BJ (cell line): ENCODE measurements at regions not wholly inside any gene's neighbourhood (a gene's known extent, or its start where the extent isn't known, plus 50 kb on each side); places are given as distances from the start of the nearest gene placed in this dataset.

Experiments used
- CTCF ChIA-PET: fragments of 350-600 bp; formaldehyde crosslinking; extraction: SDS; loops from one replicate; lab custom pipeline; 2021; ENCODE audit warnings: antibody characterized with exemption, inconsistent platforms; lab: Yijun Ruan, JAX
- POLR2A ChIA-PET: fragments of 300-600 bp; sonication (Branson Sonifier 250); formaldehyde crosslinking; extraction: SDS; loops from one replicate; lab custom pipeline; 2021; ENCODE audit warnings: antibody characterized with exemption; lab: Charles Lee
- DNase-seq: peaks from one replicate; pipeline ENCODE4 v3.0.0-alpha.2; 2011; ENCODE audit warnings: low read depth
- H3K27me3 ChIP-seq: 2 replicates; pipeline ENCODE4 v1.6.0; 2011; ENCODE audit warnings: low read length; ENCODE audit not compliant: control insufficient read depth, insufficient read depth
- H3K36me3 ChIP-seq: 2 replicates; pipeline ENCODE4 v1.5.1; 2011; ENCODE audit warnings: low read length; ENCODE audit not compliant: control insufficient read depth, insufficient read depth
- H3K4me3 ChIP-seq: 2 replicates; pipeline ENCODE4 v1.5.1; 2011; ENCODE audit warnings: low read depth, mild to moderate bottlenecking, control low read depth, low read length
- CTCF ChIP-seq: IDR thresholded peaks from 2 replicates; pipeline ENCODE4 v1.5.1; 2011; ENCODE audit warnings: low read depth, mild to moderate bottlenecking, control low read depth, inconsistent platforms, low read length, moderate library complexity; ENCODE audit not compliant: insufficient read depth

- CTCF ChIA-PET: no interaction called here
- no peak for DNase-seq
Measured at GRCh38 chr9:17994695-17995425, 416.0 kb downstream of the SH3GL2 start.

GRCh38 chr9:17996728-17997127 is 417.9 kb downstream of the SH3GL2 start:
- TF ChIP-seq CTCF: no peak
- POLR2A ChIA-PET: no interaction called here
- H3K4me3 ChIP-seq: no peak overlapping the region
- H3K27me3 ChIP-seq: no peaks in the 10 kb centered on the region
- H3K36me3 ChIP-seq: no peaks in the 10 kb centered on the region
- no peak for DNase-seq
- CTCF ChIA-PET: no interaction called here

More at GRCh38 chr9:17994695-17995425, 416.0 kb downstream of the SH3GL2 start:
- Histone ChIP-seq H3K4me3 (no peak overlapping the region), H3K36me3 (no peaks in the 10 kb centered on the region), H3K27me3 (no peaks in the 10 kb centered on the region)
- POLR2A ChIA-PET: no interaction called here
- TF ChIP-seq CTCF: no peak

- ChIA-PET POLR2A (no interaction called here), CTCF (interaction anchor here (0.6 kb wide), 1 partner anchor 24 kb away, joined by 3 read pairs; no protein-coding TSS in a partner anchor)
- TF ChIP-seq CTCF: no peak
- Histone ChIP-seq H3K4me3 (no peak overlapping the region), H3K36me3 (no peaks in the 10 kb centered on the region), H3K27me3 (no peaks in the 10 kb centered on the region)
- DNase-seq: no peak
Measured at GRCh38 chr9:18002718-18003438, 424.0 kb downstream of the SH3GL2 start.

GRCh38 chr9:18006591-18006990 is 427.7 kb downstream of the SH3GL2 start:
- Histone ChIP-seq H3K36me3 (no peaks in the 10 kb centered on the region), H3K4me3 (no peak overlapping the region), H3K27me3 (no peaks in the 10 kb centered on the region)
- ChIA-PET POLR2A (no interaction called here), CTCF (interaction anchor here (0.9 to 1.1 kb wide), 2 partner anchors 10 to 207 kb away, joined by 3 read pairs; no protein-coding TSS in a partner anchor)
- no peak for DNase-seq
- TF ChIP-seq CTCF: no peak

- no peak for TF ChIP-seq CTCF
- Histone ChIP-seq H3K4me3 (no peak overlapping the region), H3K36me3 (no peaks in the 10 kb centered on the region), H3K27me3 (no peaks in the 10 kb centered on the region)
- DNase-seq: no peak
- CTCF ChIA-PET: interaction anchor here (0.6 to 1.0 kb wide), 2 partner anchors 29 to 135 kb away, joined by 3 read pairs; no protein-coding TSS in a partner anchor
- POLR2A ChIA-PET: no interaction called here
Measured at GRCh38 chr9:18007621-18008020, 428.8 kb downstream of the SH3GL2 start.
